HG02840 (cell line): ENCODE measurements at regions not wholly inside any gene's neighbourhood (a gene's known extent, or its start where the extent isn't known, plus 50 kb on each side); places are given as distances from the start of the nearest gene placed in this dataset.
"Not testable (repeated sequence)": the region's sequence is repeated elsewhere in the genome, so short reads cannot be mapped to it uniquely, and the experiment has no call there.

ENCODE experiments used
- ATAC-seq: cut with Tn5 transposase; IDR thresholded peaks from one replicate; pipeline ENCODE4 v1.9.1; 2021; ENCODE audit warnings: mild to moderate bottlenecking, moderate library complexity, moderate number of reproducible peaks; ENCODE audit not compliant: unreplicated experiment, low FRiP score

GRCh38 chr6:23775127-23775526, 350.9 kb upstream of the NRSN1 start:
- ATAC-seq, result no peak

GRCh38 chr6:23783901-23784300, 342.1 kb upstream of the NRSN1 start:
- no peak for ATAC-seq

- no peak for ATAC-seq
Measured at GRCh38 chr6:23784301-23784919, 341.6 kb upstream of the NRSN1 start.

- ATAC-seq, result no peak
Measured at GRCh38 chr6:23790756-23791155, 335.3 kb upstream of the NRSN1 start.

GRCh38 chr6:23797041-23797440, 329.0 kb upstream of the NRSN1 start:
- ATAC-seq, result no peak

GRCh38 chr6:23804289-23804688, 321.7 kb upstream of the NRSN1 start:
- not testable (repeated sequence) for ATAC-seq

- ATAC-seq, result not testable (repeated sequence)
Measured at GRCh38 chr6:23821141-23821540, 304.9 kb upstream of the NRSN1 start.

GRCh38 chr6:23823421-23823820, 302.6 kb upstream of the NRSN1 start:
- no peak for ATAC-seq

GRCh38 chr6:23826572-23826971, 299.4 kb upstream of the NRSN1 start:
- no peak for ATAC-seq

GRCh38 chr6:23828861-23829260, 297.2 kb upstream of the NRSN1 start:
- ATAC-seq, result no peak

GRCh38 chr6:23841116-23841515, 284.9 kb upstream of the NRSN1 start:
- ATAC-seq, result no peak

- no peak for ATAC-seq
Measured at GRCh38 chr6:23842760-23843159, 283.3 kb upstream of the NRSN1 start.

- no peak for ATAC-seq
Measured at GRCh38 chr6:23851522-23851921, 274.5 kb upstream of the NRSN1 start.

- not testable (repeated sequence) for ATAC-seq
Measured at GRCh38 chr6:23853566-23854133, 272.4 kb upstream of the NRSN1 start.

- ATAC-seq, result not testable (repeated sequence)
Measured at GRCh38 chr6:23854154-23854553, 271.9 kb upstream of the NRSN1 start.

GRCh38 chr6:23855497-23856116, 270.4 kb upstream of the NRSN1 start:
- ATAC-seq, result no peak

GRCh38 chr6:23870496-23870895, 255.5 kb upstream of the NRSN1 start:
- ATAC-seq, result no peak

GRCh38 chr6:23873161-23873560, 252.9 kb upstream of the NRSN1 start:
- no peak for ATAC-seq

GRCh38 chr6:23875006-23875405, 251.0 kb upstream of the NRSN1 start:
- no peak for ATAC-seq

GRCh38 chr6:23879816-23880215, 246.2 kb upstream of the NRSN1 start:
- ATAC-seq, result no peak

- no peak for ATAC-seq
Measured at GRCh38 chr6:23890543-23891227, 235.3 kb upstream of the NRSN1 start.
